ENCODE measurements at regions not wholly inside any gene's neighbourhood (a gene's known extent, or its start where the extent isn't known, plus 50 kb on each side); places are given as distances from the start of the nearest gene placed in this dataset.

DNA sequence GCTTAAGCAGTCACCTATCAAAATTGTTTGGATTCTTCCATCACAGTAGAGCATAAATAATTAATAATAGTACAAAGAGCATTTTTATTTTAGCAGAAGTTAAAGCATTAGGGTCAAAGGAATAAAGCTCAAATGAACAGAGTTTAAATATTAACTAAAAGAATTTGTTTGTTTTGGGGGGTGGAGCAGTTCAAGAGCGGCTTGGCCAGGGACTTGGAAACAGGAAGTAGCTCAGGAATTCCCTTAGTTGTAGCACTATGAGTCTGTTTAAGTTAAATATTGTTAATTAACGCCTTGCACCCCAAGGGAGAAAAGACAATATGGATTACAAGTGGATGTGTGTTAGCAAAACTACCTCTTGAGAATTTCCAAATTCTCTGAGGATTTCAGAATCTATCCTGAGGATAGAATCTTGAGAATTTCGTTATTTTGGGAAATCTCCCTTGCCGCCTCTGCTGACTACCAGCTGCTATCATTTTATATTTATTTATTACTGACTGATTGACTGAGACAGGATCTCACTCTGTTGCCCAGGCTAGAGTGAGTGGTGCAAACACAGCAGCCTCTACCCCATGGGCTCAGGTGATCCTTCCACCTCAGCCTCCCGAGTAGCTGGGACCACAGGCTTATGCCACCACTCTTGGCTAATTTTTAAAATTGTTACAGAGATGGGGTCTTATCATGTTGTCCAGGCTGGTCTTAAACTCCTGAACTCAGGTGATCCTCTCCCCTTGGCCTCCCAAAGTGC lies 96.7 kb upstream of the CHD1 start:
- Histone ChIP-seq H3K79me2 (ENCODE audit: control insufficient read depth, insufficient read depth, low read length) (no peaks in the 10 kb centered on the region), H3K4me2 (ENCODE audit: extremely low read depth, insufficient read depth, low read length) (no peak overlapping the region), H3K4me3 (replicated peaks in 1 of 4; ENCODE audit: control extremely low read depth in 1 of 4, insufficient read depth in 1 of 4, low read depth in 3 of 4, low read length in 4 of 4) (no peak overlapping the region), H4K20me1 (ENCODE audit: control insufficient read depth, extremely low read depth, insufficient read depth, low read length) (no peaks in the 10 kb centered on the region), H2AFZ (ENCODE audit: low read length) (peak overlapping the region; percentile 56), H3K9ac (ENCODE audit: insufficient read depth, low read length) (no peak overlapping the region), H3K4me1 (ENCODE audit: control insufficient read depth, extremely low read depth, insufficient read depth, low read length) (no peaks in the 10 kb centered on the region), H3K9me3 (ENCODE audit: control insufficient read depth, insufficient read depth, low read depth, low read length) (no peaks in the 10 kb centered on the region), H3K27me3 (ENCODE audit: control insufficient read depth, insufficient read depth, low read length) (no peaks in the 10 kb centered on the region), H3K36me3 (ENCODE audit: control insufficient read depth, insufficient read depth, low read length) (no peaks in the 10 kb centered on the region), H3K27ac (ENCODE audit: insufficient read depth, low read length) (no peak overlapping the region)
- TF ChIP-seq EZH2 (IDR thresholded peaks at IDR 0.05; ENCODE audit: low read length, missing control alignments): no peak
- TF ChIP-seq, protein P1, sequence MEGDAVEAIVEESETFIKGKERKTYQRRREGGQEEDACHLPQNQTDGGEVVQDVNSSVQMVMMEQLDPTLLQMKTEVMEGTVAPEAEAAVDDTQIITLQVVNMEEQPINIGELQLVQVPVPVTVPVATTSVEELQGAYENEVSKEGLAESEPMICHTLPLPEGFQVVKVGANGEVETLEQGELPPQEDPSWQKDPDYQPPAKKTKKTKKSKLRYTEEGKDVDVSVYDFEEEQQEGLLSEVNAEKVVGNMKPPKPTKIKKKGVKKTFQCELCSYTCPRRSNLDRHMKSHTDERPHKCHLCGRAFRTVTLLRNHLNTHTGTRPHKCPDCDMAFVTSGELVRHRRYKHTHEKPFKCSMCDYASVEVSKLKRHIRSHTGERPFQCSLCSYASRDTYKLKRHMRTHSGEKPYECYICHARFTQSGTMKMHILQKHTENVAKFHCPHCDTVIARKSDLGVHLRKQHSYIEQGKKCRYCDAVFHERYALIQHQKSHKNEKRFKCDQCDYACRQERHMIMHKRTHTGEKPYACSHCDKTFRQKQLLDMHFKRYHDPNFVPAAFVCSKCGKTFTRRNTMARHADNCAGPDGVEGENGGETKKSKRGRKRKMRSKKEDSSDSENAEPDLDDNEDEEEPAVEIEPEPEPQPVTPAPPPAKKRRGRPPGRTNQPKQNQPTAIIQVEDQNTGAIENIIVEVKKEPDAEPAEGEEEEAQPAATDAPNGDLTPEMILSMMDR (conservative IDR thresholded peaks at IDR 0.05 in 1 of 2, IDR thresholded peaks at IDR 0.05 in 1 of 2; ENCODE audit: low read depth in 1 of 2, low read length in 2 of 2): no peak
- no peak for DNase-seq (ENCODE audit: low read depth in 2 of 2)

DNA sequence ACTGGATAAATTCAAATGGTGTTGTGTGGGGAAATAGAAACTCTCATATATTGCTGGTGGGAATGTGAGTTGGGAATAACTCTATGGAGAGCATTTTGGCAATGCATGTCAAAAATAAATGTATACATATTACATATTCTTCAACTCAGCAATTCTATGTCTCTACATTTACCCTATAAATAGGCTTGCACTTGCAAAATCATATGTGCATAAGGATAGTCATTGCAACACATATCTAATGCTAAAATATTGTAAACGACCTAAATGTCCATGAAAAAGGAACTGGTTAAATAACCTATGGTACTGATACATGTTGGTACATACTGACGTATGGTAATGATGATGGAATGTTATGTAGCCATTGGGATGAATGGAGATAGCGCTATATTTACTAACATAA lies 94.5 kb upstream of the CHD1 start:
- H3K4me3 ChIP-seq (replicated peaks in 1 of 4; ENCODE audit: control extremely low read depth in 1 of 4, insufficient read depth in 1 of 4, low read depth in 3 of 4, low read length in 4 of 4): no peak overlapping the region
- DNase-seq (ENCODE audit: low read depth in 2 of 2): no peak
- H3K27ac ChIP-seq (ENCODE audit: insufficient read depth, low read length): no peak overlapping the region
- H3K4me2 ChIP-seq (ENCODE audit: extremely low read depth, insufficient read depth, low read length): no peak overlapping the region
- H3K9ac ChIP-seq (ENCODE audit: insufficient read depth, low read length): no peak overlapping the region
- TF ChIP-seq, protein P1 (conservative IDR thresholded peaks at IDR 0.05 in 1 of 2, IDR thresholded peaks at IDR 0.05 in 1 of 2; ENCODE audit: low read depth in 1 of 2, low read length in 2 of 2): no peak
- no peak for TF ChIP-seq EZH2 (IDR thresholded peaks at IDR 0.05; ENCODE audit: low read length, missing control alignments)
- H3K36me3 ChIP-seq (ENCODE audit: control insufficient read depth, insufficient read depth, low read length): no peaks in the 10 kb centered on the region
- H2AFZ ChIP-seq (ENCODE audit: low read length): no peak overlapping the region
- H3K9me3 ChIP-seq (ENCODE audit: control insufficient read depth, insufficient read depth, low read depth, low read length): no peaks in the 10 kb centered on the region
- H3K27me3 ChIP-seq (ENCODE audit: control insufficient read depth, insufficient read depth, low read length): no peaks in the 10 kb centered on the region
- no peaks in the 10 kb centered on the region for H3K4me1 ChIP-seq (ENCODE audit: control insufficient read depth, extremely low read depth, insufficient read depth, low read length)
- no peaks in the 10 kb centered on the region for H4K20me1 ChIP-seq (ENCODE audit: control insufficient read depth, extremely low read depth, insufficient read depth, low read length)
- H3K79me2 ChIP-seq (ENCODE audit: control insufficient read depth, insufficient read depth, low read length): no peaks in the 10 kb centered on the region

DNA sequence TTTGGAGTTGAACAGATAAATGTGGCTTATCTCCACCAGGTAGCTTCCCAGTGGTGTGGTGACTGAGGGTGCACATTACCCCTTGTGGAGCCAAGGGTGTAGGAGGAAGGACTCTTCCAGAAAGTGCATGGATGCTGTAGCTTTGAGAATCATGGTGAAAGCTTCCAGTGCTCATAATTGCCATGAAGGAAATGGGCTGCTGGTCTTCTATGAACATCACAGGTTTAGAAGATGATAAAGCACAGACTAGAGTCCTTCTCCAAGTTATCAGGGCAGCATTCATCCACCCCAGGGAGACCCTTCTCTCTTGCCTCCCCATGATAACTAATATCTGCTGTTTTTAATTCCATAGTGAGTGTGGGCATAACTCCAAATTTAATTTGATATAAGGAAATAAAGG lies 93.4 kb upstream of the CHD1 start:
- no peaks in the 10 kb centered on the region for H3K9me3 ChIP-seq (ENCODE audit: control insufficient read depth, insufficient read depth, low read depth, low read length)
- no peak overlapping the region for H3K9ac ChIP-seq (ENCODE audit: insufficient read depth, low read length)
- H3K4me2 ChIP-seq (ENCODE audit: extremely low read depth, insufficient read depth, low read length): no peak overlapping the region
- H3K4me1 ChIP-seq (ENCODE audit: control insufficient read depth, extremely low read depth, insufficient read depth, low read length): no peaks in the 10 kb centered on the region
- H3K79me2 ChIP-seq (ENCODE audit: control insufficient read depth, insufficient read depth, low read length): no peaks in the 10 kb centered on the region
- no peaks in the 10 kb centered on the region for H3K27me3 ChIP-seq (ENCODE audit: control insufficient read depth, insufficient read depth, low read length)
- TF ChIP-seq, protein P1 (conservative IDR thresholded peaks at IDR 0.05 in 1 of 2, IDR thresholded peaks at IDR 0.05 in 1 of 2; ENCODE audit: low read depth in 1 of 2, low read length in 2 of 2): no peak
- TF ChIP-seq EZH2 (IDR thresholded peaks at IDR 0.05; ENCODE audit: low read length, missing control alignments): no peak
- H3K27ac ChIP-seq (ENCODE audit: insufficient read depth, low read length): no peak overlapping the region
- no peak overlapping the region for H3K4me3 ChIP-seq (replicated peaks in 1 of 4; ENCODE audit: control extremely low read depth in 1 of 4, insufficient read depth in 1 of 4, low read depth in 3 of 4, low read length in 4 of 4)
- no peak overlapping the region for H2AFZ ChIP-seq (ENCODE audit: low read length)
- no peak for DNase-seq (ENCODE audit: low read depth in 2 of 2)
- H4K20me1 ChIP-seq (ENCODE audit: control insufficient read depth, extremely low read depth, insufficient read depth, low read length): no peaks in the 10 kb centered on the region
- no peaks in the 10 kb centered on the region for H3K36me3 ChIP-seq (ENCODE audit: control insufficient read depth, insufficient read depth, low read length)

Measured in fibroblast of lung (primary cell).